ENCODE measurements at regions not wholly inside any gene's neighbourhood (a gene's known extent, or its start where the extent isn't known, plus 50 kb on each side); places are given as distances from the start of the nearest gene placed in this dataset.

DNA sequence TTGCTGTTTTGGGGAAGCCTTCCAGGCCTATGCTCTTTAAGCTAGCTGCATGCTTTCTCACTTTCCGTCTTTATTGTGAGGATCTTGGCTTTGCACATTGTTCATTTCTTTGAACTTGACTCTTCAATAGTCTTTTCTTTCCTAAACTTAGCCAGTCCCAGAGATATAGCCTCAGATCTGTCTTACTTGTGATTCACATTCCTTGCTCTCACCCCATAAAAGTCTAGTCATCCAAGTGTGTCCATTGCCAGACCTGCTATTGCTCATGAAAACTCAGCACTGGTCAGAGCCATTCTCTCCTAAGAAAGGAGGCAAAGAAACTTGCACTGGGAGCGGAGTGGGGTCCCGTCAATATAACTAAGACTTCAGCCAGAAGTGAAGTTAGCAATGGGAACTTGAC is 275.0 kb upstream of the CTSO start:
- Histone ChIP-seq H3K4me1 (replicated peaks; ENCODE audit: insufficient read depth) (no peaks in the 10 kb centered on the region), H3F3A (ENCODE audit: insufficient read depth, low read depth) (no peaks in the 10 kb centered on the region), H3K27me3 (ENCODE audit: insufficient read depth, low read depth) (no peaks in the 10 kb centered on the region), H4K20me1 (ENCODE audit: insufficient read depth) (no peaks in the 10 kb centered on the region), H3K79me2 (ENCODE audit: low read depth) (no peaks in the 10 kb centered on the region), H3K4me2 (no peak overlapping the region), H3K36me3 (ENCODE audit: low read depth) (no peaks in the 10 kb centered on the region), H3K9me3 (ENCODE audit: insufficient read depth, low read depth) (no peaks in the 10 kb centered on the region), H3K27ac (no peak overlapping the region), H3K4me3 (no peak overlapping the region), H3K9me2 (ENCODE audit: insufficient read depth) (no peaks in the 10 kb centered on the region), H2AFZ (no peak overlapping the region)
- CTCF ChIA-PET, result no interaction called here
- TF ChIP-seq, protein P1, sequence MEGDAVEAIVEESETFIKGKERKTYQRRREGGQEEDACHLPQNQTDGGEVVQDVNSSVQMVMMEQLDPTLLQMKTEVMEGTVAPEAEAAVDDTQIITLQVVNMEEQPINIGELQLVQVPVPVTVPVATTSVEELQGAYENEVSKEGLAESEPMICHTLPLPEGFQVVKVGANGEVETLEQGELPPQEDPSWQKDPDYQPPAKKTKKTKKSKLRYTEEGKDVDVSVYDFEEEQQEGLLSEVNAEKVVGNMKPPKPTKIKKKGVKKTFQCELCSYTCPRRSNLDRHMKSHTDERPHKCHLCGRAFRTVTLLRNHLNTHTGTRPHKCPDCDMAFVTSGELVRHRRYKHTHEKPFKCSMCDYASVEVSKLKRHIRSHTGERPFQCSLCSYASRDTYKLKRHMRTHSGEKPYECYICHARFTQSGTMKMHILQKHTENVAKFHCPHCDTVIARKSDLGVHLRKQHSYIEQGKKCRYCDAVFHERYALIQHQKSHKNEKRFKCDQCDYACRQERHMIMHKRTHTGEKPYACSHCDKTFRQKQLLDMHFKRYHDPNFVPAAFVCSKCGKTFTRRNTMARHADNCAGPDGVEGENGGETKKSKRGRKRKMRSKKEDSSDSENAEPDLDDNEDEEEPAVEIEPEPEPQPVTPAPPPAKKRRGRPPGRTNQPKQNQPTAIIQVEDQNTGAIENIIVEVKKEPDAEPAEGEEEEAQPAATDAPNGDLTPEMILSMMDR (conservative IDR thresholded peaks at IDR 0.05), result no peak
- no peak for TF ChIP-seq EZH2 (IDR thresholded peaks at IDR 0.05; ENCODE audit: low read depth)
- intact Hi-C loops (cut with micrococcal nuclease; ENCODE audit: unreplicated experiment), result no loop called here
- DNase-seq, result no peak
- no TSS peak for BruUV-seq (replicated peaks)
- POLR2A ChIA-PET (ENCODE audit: unreplicated experiment), result no interaction called here

GRCh38 chr4:156227321-156227720 is 273.7 kb upstream of the CTSO start:
- Histone ChIP-seq H3K27ac (no peak overlapping the region), H3K4me1 (replicated peaks; ENCODE audit: insufficient read depth) (no peaks in the 10 kb centered on the region), H3K27me3 (ENCODE audit: insufficient read depth, low read depth) (no peaks in the 10 kb centered on the region), H3K4me2 (no peak overlapping the region), H3K9me3 (ENCODE audit: insufficient read depth, low read depth) (no peaks in the 10 kb centered on the region), H3K9me2 (ENCODE audit: insufficient read depth) (no peaks in the 10 kb centered on the region), H2AFZ (no peak overlapping the region), H3K36me3 (ENCODE audit: low read depth) (no peaks in the 10 kb centered on the region), H3K79me2 (ENCODE audit: low read depth) (no peaks in the 10 kb centered on the region), H3K4me3 (no peak overlapping the region), H3F3A (ENCODE audit: insufficient read depth, low read depth) (no peaks in the 10 kb centered on the region), H4K20me1 (ENCODE audit: insufficient read depth) (no peaks in the 10 kb centered on the region)
- no peak for DNase-seq
- TF ChIP-seq EZH2 (IDR thresholded peaks at IDR 0.05; ENCODE audit: low read depth), result no peak
- TF ChIP-seq, protein P1 (conservative IDR thresholded peaks at IDR 0.05), result no peak
- intact Hi-C loops (cut with micrococcal nuclease; ENCODE audit: unreplicated experiment), result no loop called here
- POLR2A ChIA-PET (ENCODE audit: unreplicated experiment), result no interaction called here
- no TSS peak for BruUV-seq (replicated peaks)
- CTCF ChIA-PET, result no interaction called here

GRCh38 chr4:156223985-156224384 is 270.3 kb upstream of the CTSO start:
- intact Hi-C loops (cut with micrococcal nuclease; ENCODE audit: unreplicated experiment), result no loop called here
- H3K4me2 ChIP-seq, result no peak overlapping the region
- no peak for DNase-seq

More at GRCh38 chr4:156223985-156224384, 270.3 kb upstream of the CTSO start:
- Histone ChIP-seq H3K9me2 (ENCODE audit: insufficient read depth) (no peaks in the 10 kb centered on the region), H3K36me3 (ENCODE audit: low read depth) (no peaks in the 10 kb centered on the region), H3K27ac (no peak overlapping the region), H3K27me3 (ENCODE audit: insufficient read depth, low read depth) (no peaks in the 10 kb centered on the region), H3K79me2 (ENCODE audit: low read depth) (no peaks in the 10 kb centered on the region), H3K9me3 (ENCODE audit: insufficient read depth, low read depth) (no peaks in the 10 kb centered on the region), H3F3A (ENCODE audit: insufficient read depth, low read depth) (no peaks in the 10 kb centered on the region), H3K4me3 (no peak overlapping the region), H3K4me1 (replicated peaks; ENCODE audit: insufficient read depth) (no peaks in the 10 kb centered on the region), H2AFZ (no peak overlapping the region), H4K20me1 (ENCODE audit: insufficient read depth) (no peaks in the 10 kb centered on the region)
- ChIA-PET POLR2A (ENCODE audit: unreplicated experiment) (no interaction called here), CTCF (no interaction called here)
- TF ChIP-seq EZH2 (IDR thresholded peaks at IDR 0.05; ENCODE audit: low read depth), result no peak
- TF ChIP-seq, protein P1 (conservative IDR thresholded peaks at IDR 0.05), result no peak
- BruUV-seq (replicated peaks), result no TSS peak
